Vagina (tissue), 2 donors: ENCODE measurements at regions not wholly inside any gene's neighbourhood (a gene's known extent, or its start where the extent isn't known, plus 50 kb on each side); places are given as distances from the start of the nearest gene placed in this dataset.

Source experiments
- DNase-seq, 2 donors: peaks; one replicate each; pipeline ENCODE4 v3.0.0-alpha.2; 2017; ENCODE audit errors: extremely low spot score in 2 of 2
- H3K27ac ChIP-seq: fragments of 200-600 bp; sonication (generic); one replicate; pipeline ENCODE4 v1.5.1; 2019
- H3K27me3 ChIP-seq: fragments of 200-600 bp; sonication (generic); one replicate; pipeline ENCODE4 v1.5.1; 2019
- H3K36me3 ChIP-seq, 2 donors: fragments of 200-600 bp; sonication (generic); one replicate each; pipeline ENCODE4 v1.5.1; 2017 to 2019
- H3K4me1 ChIP-seq: fragments of 200-600 bp; sonication (generic); one replicate; pipeline ENCODE4 v1.5.1; 2019
- H3K4me3 ChIP-seq, 2 donors: fragments of 200-600 bp; sonication (generic); 1 replicate in 1 of 2; 2 replicates in 1 of 2; pipeline ENCODE4 v1.5.1; 2016 to 2019
- H3K9me3 ChIP-seq: fragments of 200-600 bp; sonication (generic); one replicate; pipeline ENCODE4 v1.5.1; 2019
- CTCF ChIP-seq, 3 experiments: fragments of 450-650 bp in 2 of 3; fragments of 200-600 bp in 1 of 3; sonication (generic) in 1 of 3; IDR thresholded peaks; one replicate each; pipeline ENCODE4 v1.5.1; 2017 to 2019; ENCODE audit warnings: antibody characterized with exemption in 3 of 3, mild to moderate bottlenecking in 2 of 3, moderate library complexity in 2 of 3
- POLR2A ChIP-seq, 2 donors: fragments of 450-650 bp; IDR thresholded peaks; one replicate each; pipeline ENCODE4 v1.6.1; 2017; ENCODE audit warnings: antibody characterized with exemption in 2 of 2, mild to moderate bottlenecking in 2 of 2, moderate library complexity in 2 of 2
- POLR2AphosphoS5 ChIP-seq, 2 donors: sonication (generic); formaldehyde crosslinking; IDR thresholded peaks; one replicate each; pipeline ENCODE4 v1.9.0; 2017; ENCODE audit warnings: antibody characterized with exemption in 2 of 2, mild to moderate bottlenecking in 2 of 2, low read depth in 1 of 2; ENCODE audit not compliant: insufficient read depth in 1 of 2
- intact Hi-C: fragments of 100-400 bp; cut with DNase I; formaldehyde crosslinking; loops from one replicate; pipeline ENCODE4 v1.15.1; 2023

GRCh38 chr9:2263111-2263510 is 248.0 kb downstream of the SMARCA2 start:
- Histone ChIP-seq H3K9me3 (no peaks in the 10 kb centered on the region), H3K27me3 (no peaks in the 10 kb centered on the region), H3K4me3 (no peak overlapping the region), H3K36me3 (no peaks in the 10 kb centered on the region), H3K27ac (no peak overlapping the region), H3K4me1 (peaks cover 22% of the 10 kb centered on the region)
- intact Hi-C loops: no loop called here
- TF ChIP-seq CTCF (IDR thresholded peaks at IDR 0.05) (no peak), POLR2A (IDR thresholded peaks at IDR 0.05) (no peak), POLR2AphosphoS5 (IDR thresholded peaks at IDR 0.05; ENCODE audit: insufficient read depth in 1 of 2, low read depth in 1 of 2) (no peak)
- DNase-seq: no peak

- Histone ChIP-seq H3K4me3 (no peak overlapping the region), H3K27me3 (no peaks in the 10 kb centered on the region), H3K36me3 (no peaks in the 10 kb centered on the region), H3K9me3 (no peaks in the 10 kb centered on the region), H3K27ac (no peak overlapping the region), H3K4me1 (peaks cover 22% of the 10 kb centered on the region)
- intact Hi-C loops: no loop called here
- TF ChIP-seq CTCF (IDR thresholded peaks at IDR 0.05) (no peak), POLR2AphosphoS5 (IDR thresholded peaks at IDR 0.05; ENCODE audit: insufficient read depth in 1 of 2, low read depth in 1 of 2) (no peak), POLR2A (IDR thresholded peaks at IDR 0.05) (no peak)
- DNase-seq: no peak
Measured at GRCh38 chr9:2263665-2264064, 248.5 kb downstream of the SMARCA2 start.

- intact Hi-C loops: no loop called here
- H3K9me3 ChIP-seq: no peaks in the 10 kb centered on the region
- H3K36me3 ChIP-seq: no peaks in the 10 kb centered on the region
- no peak overlapping the region for H3K27ac ChIP-seq
- H3K4me1 ChIP-seq: peaks cover 22% of the 10 kb centered on the region
- TF ChIP-seq POLR2A (IDR thresholded peaks at IDR 0.05) (no peak), CTCF (IDR thresholded peaks at IDR 0.05) (no peak), POLR2AphosphoS5 (IDR thresholded peaks at IDR 0.05; ENCODE audit: insufficient read depth in 1 of 2, low read depth in 1 of 2) (no peak)
- no peak overlapping the region for H3K4me3 ChIP-seq
- no peaks in the 10 kb centered on the region for H3K27me3 ChIP-seq
- no peak for DNase-seq
Measured at GRCh38 chr9:2264081-2264480, 248.9 kb downstream of the SMARCA2 start.

GRCh38 chr9:2267181-2267745 is 252.1 kb downstream of the SMARCA2 start:
- H3K27ac ChIP-seq: no peak overlapping the region
- intact Hi-C loops: no loop called here

More at GRCh38 chr9:2267181-2267745, 252.1 kb downstream of the SMARCA2 start:
- H3K36me3 ChIP-seq: no peaks in the 10 kb centered on the region
- no peaks in the 10 kb centered on the region for H3K27me3 ChIP-seq
- DNase-seq: no peak
- TF ChIP-seq CTCF (IDR thresholded peaks at IDR 0.05) (no peak), POLR2A (IDR thresholded peaks at IDR 0.05) (no peak), POLR2AphosphoS5 (IDR thresholded peaks at IDR 0.05; ENCODE audit: insufficient read depth in 1 of 2, low read depth in 1 of 2) (no peak)
- no peaks in the 10 kb centered on the region for H3K9me3 ChIP-seq
- H3K4me1 ChIP-seq: peaks cover 9% of the 10 kb centered on the region
- H3K4me3 ChIP-seq: no peak overlapping the region
